Spleen (tissue), 11 donors: ENCODE measurements at regions not wholly inside any gene's neighbourhood (a gene's known extent, or its start where the extent isn't known, plus 50 kb on each side); places are given as distances from the start of the nearest gene placed in this dataset.
"Not testable (repeated sequence)": the region's sequence is repeated elsewhere in the genome, so short reads cannot be mapped to it uniquely, and the experiment has no call there.

ENCODE experiments used
- DNase-seq: peaks from one replicate; pipeline ENCODE4 v3.0.0-alpha.2; 2020
- H3K27ac ChIP-seq, 8 donors: fragments of 200-600 bp; sonication (generic) in 7 of 8; 1 replicate in 4 of 8; 2 replicates in 4 of 8; pipeline versions ENCODE4 v1.5.0 to v1.8.0; 2016 to 2021; ENCODE audit warnings: inconsistent platforms in 4 of 8, mild to moderate bottlenecking in 4 of 8, moderate library complexity in 1 of 8
- H3K27me3 ChIP-seq, 7 donors: fragments of 200-600 bp; sonication (generic) in 6 of 7; replicated peaks in 1 of 7; 1 replicate in 4 of 7; 2 replicates in 3 of 7; pipeline versions ENCODE4 v1.5.0 to v1.8.0; 2016 to 2021; ENCODE audit warnings: inconsistent platforms in 3 of 7, mild to moderate bottlenecking in 1 of 7
- H3K36me3 ChIP-seq, 6 donors: fragments of 200-600 bp; sonication (generic) in 5 of 6; 1 replicate in 4 of 6; 2 replicates in 2 of 6; pipeline versions ENCODE4 v1.5.0 to v1.8.0; 2016 to 2021; ENCODE audit warnings: inconsistent platforms in 2 of 6
- H3K4me1 ChIP-seq, 6 donors: fragments of 200-600 bp; sonication (generic) in 5 of 6; 1 replicate in 3 of 6; 2 replicates in 3 of 6; pipeline versions ENCODE4 v1.5.0 to v1.8.0; 2016 to 2021; ENCODE audit warnings: inconsistent platforms in 3 of 6
- H3K4me3 ChIP-seq, 8 donors: fragments of 200-600 bp; sonication (generic) in 7 of 8; 1 replicate in 4 of 8; 2 replicates in 4 of 8; pipeline versions ENCODE4 v1.5.0 to v1.8.0; 2016 to 2021; ENCODE audit warnings: inconsistent platforms in 4 of 8, mild to moderate bottlenecking in 4 of 8, moderate library complexity in 2 of 8
- H3K9me3 ChIP-seq, 8 donors: fragments of 200-600 bp; sonication (generic) in 7 of 8; 1 replicate in 4 of 8; 2 replicates in 4 of 8; pipeline versions ENCODE4 v1.5.0 to v1.8.0; 2016 to 2021; ENCODE audit warnings: inconsistent platforms in 4 of 8
- POLR2A ChIP-seq, 3 donors: fragments of 450-650 bp; IDR thresholded peaks; one replicate each; pipeline ENCODE4 v1.5.1; 2017; ENCODE audit warnings: antibody characterized with exemption in 3 of 3, mild to moderate bottlenecking in 1 of 3
- POLR2AphosphoS5 ChIP-seq, 3 donors: sonication (generic); formaldehyde crosslinking; IDR thresholded peaks; one replicate each; pipeline ENCODE4 v1.5.1; 2017; ENCODE audit warnings: antibody characterized with exemption in 3 of 3
- WGBS, 5 donors: extraction: QIAGEN DNeasy Blood & Tissue Kit in 3 of 5; methylation state at CpG; one replicate each; pipeline versions ENCODE4 v1.1.5 to v1.1.7; 2013 to 2018; 5-methylcytosine and 5-hydroxymethylcytosine counted together
- intact Hi-C: fragments of 100-400 bp; cut with DNase I; formaldehyde crosslinking; loops from one replicate; pipeline ENCODE4 v1.15.0; 2023; ENCODE audit warnings: low total_unique reads
- TF ChIP-seq, protein P1 (sequence below), 11 experiments: fragments of 200-600 bp in 7 of 11; fragments of 450-650 bp in 4 of 11; sonication (generic) in 4 of 11; IDR thresholded peaks in 8 of 11; conservative IDR thresholded peaks in 3 of 11; 1 replicate in 7 of 11; 2 replicates in 4 of 11; pipeline versions ENCODE4 v1.4.0 to v1.8.0; 2016 to 2021; ENCODE audit warnings: antibody characterized with exemption in 11 of 11, inconsistent platforms in 4 of 11, mild to moderate bottlenecking in 1 of 11
- donor health status: healthy with polysubstance abuse.
- donor health status: DM: no; HTN: no; CAD: no; lungs with moderate emphysema.
- donor health status: DM: no; HTN: no; CAD: no.
- donor health status: Bipolar disorder and iron deficiency.
- donor health status: healthy.
- donor health status: DM: no; HTN: no; CAD: no.
- donor health status: DM: yes; HTN: yes; CAD: no.

GRCh38 chr21:9003909-9004814 is 1517.2 kb upstream of the TPTE start:
- not testable (repeated sequence) for H3K36me3 ChIP-seq

DNA sequence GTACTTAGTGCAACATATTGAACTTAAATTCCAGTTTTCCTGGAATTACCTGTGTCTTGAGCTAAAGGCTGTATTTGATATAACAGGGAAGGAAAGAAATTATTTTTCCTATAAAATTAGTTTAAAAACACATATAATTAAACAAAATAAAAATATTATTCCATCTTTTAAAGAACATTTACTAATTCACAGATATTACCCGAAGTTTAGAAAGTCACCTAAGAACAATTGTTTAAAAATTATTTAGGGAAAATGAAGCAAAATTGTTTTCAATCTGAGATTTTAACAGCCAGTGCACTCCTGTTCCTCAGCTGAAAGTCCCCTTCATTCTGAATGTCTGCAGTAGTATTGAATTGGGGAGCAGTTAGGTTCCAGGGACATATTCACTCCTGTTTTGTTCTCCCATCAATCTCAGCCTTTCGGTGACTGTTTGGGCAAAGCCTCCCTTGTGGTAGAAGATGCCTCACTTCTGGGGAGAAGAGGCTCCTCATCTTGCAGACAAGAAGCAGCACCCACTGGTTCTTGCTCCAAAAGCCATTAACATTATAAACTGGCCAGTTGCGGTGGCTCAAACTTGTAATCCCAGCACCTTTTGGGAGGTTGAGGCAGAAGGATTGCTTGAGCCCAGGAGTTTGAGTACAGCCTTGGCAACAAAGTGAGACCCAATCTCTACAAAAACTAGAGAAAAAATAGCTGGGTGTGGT is 1516.4 kb upstream of the TPTE start:
- H3K4me3 ChIP-seq, DNase-seq, intact Hi-C loops, H3K36me3 ChIP-seq, H3K27ac ChIP-seq, H3K4me1 ChIP-seq: not testable (repeated sequence)
- 52 to 63% (median 58%) methylated on average over 3 of the region's 3 CpGs for WGBS, 5 donors
- Histone ChIP-seq H3K27me3 (peaks cover 0 to 12% (median 7%) of the 10 kb centered on the region in 7 donors), H3K9me3 (peaks cover 4 to 84% (median 19%) of the 10 kb centered on the region in 8 donors)

More at GRCh38 chr21:9003909-9004814, 1517.2 kb upstream of the TPTE start:
- H3K4me3 ChIP-seq, H3K4me1 ChIP-seq, DNase-seq, H3K27ac ChIP-seq, intact Hi-C loops: not testable (repeated sequence)
- H3K27me3 ChIP-seq: peaks cover 0 to 12% (median 7%) of the 10 kb centered on the region in 7 donors
- H3K9me3 ChIP-seq: peaks cover 4 to 86% (median 19%) of the 10 kb centered on the region in 8 donors
- 47 to 56% (median 51%) methylated on average over 7 of the region's 7 CpGs for WGBS, 5 donors

- H3K4me1 ChIP-seq, H3K36me3 ChIP-seq, H3K4me3 ChIP-seq, DNase-seq, intact Hi-C loops, H3K27ac ChIP-seq: not testable (repeated sequence)
- H3K9me3 ChIP-seq: peaks cover under 1 to 84% (median 12%) of the 10 kb centered on the region in 8 donors
- WGBS, 5 donors: 46 to 65% (median 56%) methylated on average over 1 of the region's 1 CpG
- H3K27me3 ChIP-seq: peaks cover 0 to 12% (median 7%) of the 10 kb centered on the region in 7 donors
Observed at GRCh38 chr21:9005671-9006070, 1515.7 kb upstream of the TPTE start.

- H3K4me3 ChIP-seq, H3K4me1 ChIP-seq, H3K36me3 ChIP-seq, H3K27ac ChIP-seq, DNase-seq, intact Hi-C loops: not testable (repeated sequence)
- peaks cover 0 to 84% (median 9%) of the 10 kb centered on the region in 8 donors for H3K9me3 ChIP-seq
- H3K27me3 ChIP-seq: peaks cover 0 to 16% (median 7%) of the 10 kb centered on the region in 7 donors
Observed at GRCh38 chr21:9006111-9006510, 1515.3 kb upstream of the TPTE start.

DNA sequence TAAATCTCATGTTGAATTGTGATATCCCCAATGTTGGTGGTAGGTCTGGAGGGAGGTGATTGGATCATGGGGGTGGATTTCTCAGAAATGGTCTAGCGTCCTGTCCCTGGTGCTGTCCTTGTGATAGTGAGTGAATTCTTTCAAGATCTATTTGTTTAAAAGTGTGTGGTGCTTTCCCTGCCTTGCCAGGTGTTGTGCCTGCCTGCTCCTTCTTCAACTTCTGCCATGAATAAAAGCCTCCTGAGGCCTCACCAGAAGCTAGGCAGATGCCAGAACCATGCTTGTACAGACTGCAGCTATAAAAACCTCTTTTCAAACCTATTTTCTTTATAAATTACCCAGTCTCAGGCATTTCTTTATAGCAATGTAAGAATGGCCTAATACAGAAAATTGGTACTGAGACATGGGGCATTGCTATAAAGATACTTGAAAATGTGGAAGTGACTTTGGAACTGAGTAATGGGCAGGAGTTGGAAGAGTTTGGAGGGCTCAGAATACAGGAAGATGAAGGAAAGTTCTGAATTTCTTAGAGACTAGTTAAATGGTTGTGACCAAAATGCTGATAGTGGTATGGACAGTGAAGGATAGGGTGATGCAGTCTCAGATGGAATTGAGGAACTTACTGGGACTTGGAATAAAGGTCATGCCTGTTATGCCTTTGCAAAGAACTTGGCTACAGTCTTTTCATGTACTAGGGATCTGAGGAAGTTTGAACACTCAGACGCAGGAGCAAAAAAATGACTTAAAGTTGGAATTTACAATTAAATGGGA is 1514.6 kb upstream of the TPTE start:
- WGBS, 5 donors: 45 to 58% (median 49%) methylated on average over 2 of the region's 2 CpGs
- peaks cover 0 to 20% (median 7%) of the 10 kb centered on the region in 7 donors for H3K27me3 ChIP-seq

DNA sequence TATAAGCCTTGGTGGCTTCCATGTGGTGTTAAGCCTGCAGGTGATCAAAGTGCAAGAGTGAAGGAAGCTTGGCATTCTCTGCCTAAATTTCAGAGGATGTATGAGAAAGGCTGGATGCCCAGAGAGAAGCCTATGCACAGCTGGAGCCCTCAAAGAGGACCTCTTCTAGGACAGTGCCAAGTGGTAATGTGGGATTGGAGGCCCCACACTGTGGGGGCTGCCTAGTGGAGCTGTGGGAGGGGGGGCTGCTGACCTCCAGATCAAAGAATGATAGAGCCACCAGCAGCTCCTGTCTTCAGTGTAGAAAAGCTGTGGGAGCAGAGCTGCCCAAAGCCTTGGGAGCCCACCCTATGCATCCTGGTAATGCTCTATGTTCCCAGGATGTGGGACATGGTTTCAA is 1512.7 kb upstream of the TPTE start:
- DNase-seq: no peak
- Histone ChIP-seq H3K27ac (no peak overlapping the region), H3K4me1 (no peaks in the 10 kb centered on the region), H3K27me3 (peaks cover 0 to 23% (median 7%) of the 10 kb centered on the region in 7 donors), H3K36me3 (no peaks in the 10 kb centered on the region), H3K9me3 (peaks cover 0 to 86% (median 2%) of the 10 kb centered on the region in 8 donors), H3K4me3 (no peak overlapping the region)
- TF ChIP-seq POLR2AphosphoS5 (IDR thresholded peaks at IDR 0.05) (no peak), POLR2A (IDR thresholded peaks at IDR 0.05) (no peak)
- TF ChIP-seq, protein P1, sequence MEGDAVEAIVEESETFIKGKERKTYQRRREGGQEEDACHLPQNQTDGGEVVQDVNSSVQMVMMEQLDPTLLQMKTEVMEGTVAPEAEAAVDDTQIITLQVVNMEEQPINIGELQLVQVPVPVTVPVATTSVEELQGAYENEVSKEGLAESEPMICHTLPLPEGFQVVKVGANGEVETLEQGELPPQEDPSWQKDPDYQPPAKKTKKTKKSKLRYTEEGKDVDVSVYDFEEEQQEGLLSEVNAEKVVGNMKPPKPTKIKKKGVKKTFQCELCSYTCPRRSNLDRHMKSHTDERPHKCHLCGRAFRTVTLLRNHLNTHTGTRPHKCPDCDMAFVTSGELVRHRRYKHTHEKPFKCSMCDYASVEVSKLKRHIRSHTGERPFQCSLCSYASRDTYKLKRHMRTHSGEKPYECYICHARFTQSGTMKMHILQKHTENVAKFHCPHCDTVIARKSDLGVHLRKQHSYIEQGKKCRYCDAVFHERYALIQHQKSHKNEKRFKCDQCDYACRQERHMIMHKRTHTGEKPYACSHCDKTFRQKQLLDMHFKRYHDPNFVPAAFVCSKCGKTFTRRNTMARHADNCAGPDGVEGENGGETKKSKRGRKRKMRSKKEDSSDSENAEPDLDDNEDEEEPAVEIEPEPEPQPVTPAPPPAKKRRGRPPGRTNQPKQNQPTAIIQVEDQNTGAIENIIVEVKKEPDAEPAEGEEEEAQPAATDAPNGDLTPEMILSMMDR (IDR thresholded peaks at IDR 0.05 in 8 of 11, conservative IDR thresholded peaks at IDR 0.05 in 3 of 11): no peak
- intact Hi-C loops: no loop called here

More for the DNA sequence above, 1514.6 kb upstream of the TPTE start:
- H3K27ac ChIP-seq, H3K36me3 ChIP-seq, DNase-seq, intact Hi-C loops, H3K4me1 ChIP-seq, H3K4me3 ChIP-seq: not testable (repeated sequence)
- peaks cover 0 to 86% (median 5%) of the 10 kb centered on the region in 8 donors for H3K9me3 ChIP-seq

DNA sequence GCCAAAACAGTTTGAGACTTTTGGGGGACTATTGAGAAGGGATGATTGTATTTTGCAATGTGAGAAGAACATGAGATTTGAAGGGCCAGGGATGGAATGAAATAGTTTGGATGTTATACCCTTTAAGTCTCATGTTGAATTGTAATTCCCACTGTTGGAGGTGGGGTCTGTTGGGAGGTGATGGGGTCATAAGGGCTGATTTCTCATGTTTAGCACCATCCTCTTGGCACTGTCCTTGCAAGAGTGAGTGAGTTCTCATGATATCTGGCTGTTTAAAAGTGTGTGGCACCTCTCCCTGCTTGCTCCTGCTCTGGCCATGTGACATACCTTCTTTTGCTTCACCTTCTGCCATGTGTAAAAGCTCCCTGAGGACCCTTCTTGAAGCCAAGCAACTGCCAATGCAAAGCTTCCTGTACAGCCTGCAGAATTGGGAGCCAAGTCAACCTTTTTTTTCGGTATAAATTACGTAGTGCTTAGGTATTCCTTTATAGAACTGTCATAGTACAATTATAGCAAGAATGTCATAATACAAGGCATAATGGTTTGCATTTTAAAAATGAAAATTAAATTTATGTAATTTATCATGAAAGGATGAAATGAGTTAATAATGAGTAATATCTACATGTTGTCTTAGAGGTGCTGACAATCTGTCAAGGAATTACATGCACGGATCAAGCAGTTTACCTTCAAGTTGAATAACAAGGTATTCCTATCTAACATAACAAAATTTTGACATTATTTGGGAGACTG is 1511.9 kb upstream of the TPTE start:
- H3K27ac ChIP-seq, DNase-seq, H3K4me1 ChIP-seq, H3K36me3 ChIP-seq, H3K4me3 ChIP-seq, intact Hi-C loops: not testable (repeated sequence)
- 34 to 63% (median 50%) methylated on average over 3 of the region's 3 CpGs for WGBS, 5 donors
- Histone ChIP-seq H3K27me3 (peaks cover 0 to 23% (median 8%) of the 10 kb centered on the region in 7 donors), H3K9me3 (peaks cover 0 to 89% (median 2%) of the 10 kb centered on the region in 8 donors)

- H3K4me3 ChIP-seq, intact Hi-C loops: not testable (repeated sequence)
Observed at GRCh38 chr21:9010121-9010795, 1511.1 kb upstream of the TPTE start.

More at GRCh38 chr21:9010121-9010795, 1511.1 kb upstream of the TPTE start:
- DNase-seq, H3K4me1 ChIP-seq, H3K27ac ChIP-seq, H3K36me3 ChIP-seq: not testable (repeated sequence)
- Histone ChIP-seq H3K27me3 (peaks cover 0 to 20% (median 8%) of the 10 kb centered on the region in 7 donors), H3K9me3 (peaks cover 0 to 86% (median 2%) of the 10 kb centered on the region in 8 donors)
- 15 to 31% (median 19%) methylated on average over 2 to 4 of the region's 4 CpGs for WGBS, 5 donors
